Keratinocyte (primary cell): ENCODE measurements at regions not wholly inside any gene's neighbourhood (a gene's known extent, or its start where the extent isn't known, plus 50 kb on each side); places are given as distances from the start of the nearest gene placed in this dataset.

ENCODE experiments used
- DNase-seq: peaks from one replicate; pipeline ENCODE4 v3.0.0-alpha.2; 2011; ENCODE audit warnings: low read depth, missing footprints, low spot score
- FAIRE-seq: peaks from 2 replicates; lab custom pipeline; 2011; peaks lifted over from hg19 to GRCh38; lab: Jason Lieb, UNC
- H2AFZ ChIP-seq: 2 replicates; pipeline ENCODE4 v1.6.0; 2012; ENCODE audit warnings: low read length, control low read depth, inconsistent platforms; ENCODE audit not compliant: control insufficient read depth
- H3K27ac ChIP-seq: 2 replicates; pipeline ENCODE4 v1.5.1; 2011; ENCODE audit warnings: low read length; ENCODE audit not compliant: control insufficient read depth, insufficient read depth
- H3K27me3 ChIP-seq: 3 replicates; pipeline ENCODE4 v1.6.0; 2011; ENCODE audit warnings: low read length; ENCODE audit not compliant: control insufficient read depth, insufficient read depth; ENCODE audit errors: extremely low read depth
- H3K36me3 ChIP-seq, 2 experiments: 2 replicates in 1 of 2; 3 replicates in 1 of 2; pipeline ENCODE4 v1.5.1; 2011; ENCODE audit warnings: low read length in 2 of 2, mild to moderate bottlenecking in 1 of 2; ENCODE audit not compliant: control insufficient read depth in 2 of 2, insufficient read depth in 2 of 2; ENCODE audit errors: extremely low read depth in 1 of 2
- H3K4me1 ChIP-seq: 3 replicates; pipeline ENCODE4 v1.5.1; 2011; ENCODE audit warnings: low read length; ENCODE audit not compliant: control insufficient read depth, insufficient read depth; ENCODE audit errors: extremely low read depth
- H3K4me2 ChIP-seq: 3 replicates; pipeline ENCODE4 v1.6.0; 2011; ENCODE audit warnings: low read depth, low read length; ENCODE audit not compliant: control insufficient read depth, insufficient read depth; ENCODE audit errors: extremely low read depth
- H3K4me3 ChIP-seq, 3 experiments: fragments of 200-600 bp in 1 of 3; sonication (generic) in 1 of 3; 2 replicates in 2 of 3; 3 replicates in 1 of 3; pipeline ENCODE4 v1.5.1; 2011 to 2016; ENCODE audit warnings: low read length in 3 of 3, mild to moderate bottlenecking in 3 of 3, control low read depth in 2 of 3, inconsistent platforms in 1 of 3, low read depth in 1 of 3, mixed read lengths in 1 of 3, mixed run types in 1 of 3, moderate library complexity in 1 of 3; ENCODE audit not compliant: control insufficient read depth in 2 of 3, insufficient read depth in 2 of 3; ENCODE audit errors: extremely low read depth in 1 of 3
- H3K79me2 ChIP-seq: 2 replicates; pipeline ENCODE4 v1.6.0; 2012; ENCODE audit warnings: low read length; ENCODE audit not compliant: control insufficient read depth, insufficient read depth
- H3K9ac ChIP-seq: 3 replicates; pipeline ENCODE4 v1.6.0; 2011; ENCODE audit warnings: low read length; ENCODE audit not compliant: control insufficient read depth, insufficient read depth; ENCODE audit errors: extremely low read depth
- H3K9me1 ChIP-seq: 3 replicates; pipeline ENCODE4 v1.6.0; 2011; ENCODE audit warnings: low read length; ENCODE audit not compliant: control insufficient read depth, insufficient read depth; ENCODE audit errors: extremely low read depth
- H3K9me3 ChIP-seq: 2 replicates; pipeline ENCODE4 v1.5.1; 2012; ENCODE audit warnings: low read depth, low read length; ENCODE audit not compliant: control insufficient read depth
- H4K20me1 ChIP-seq: 3 replicates; pipeline ENCODE4 v1.6.0; 2011; ENCODE audit warnings: low read length; ENCODE audit not compliant: control insufficient read depth, insufficient read depth; ENCODE audit errors: extremely low read depth
- CTCF ChIP-seq, 3 experiments: IDR thresholded peaks in 1 of 3; conservative IDR thresholded peaks in 1 of 3; optimal IDR thresholded peaks in 1 of 3; 2 replicates in 2 of 3; 3 replicates in 1 of 3; pipeline versions ENCODE3 to v1.5.1; 2011; ENCODE audit warnings: low read length in 3 of 3, mild to moderate bottlenecking in 3 of 3, moderate library complexity in 2 of 3, control low read depth in 1 of 3, inconsistent platforms in 1 of 3; ENCODE audit not compliant: insufficient read depth in 2 of 3; ENCODE audit errors: extremely low read depth in 1 of 3
- EZH2 ChIP-seq: IDR thresholded peaks from one replicate; pipeline ENCODE4 v1.6.1; 2012; ENCODE audit warnings: inconsistent platforms, mild to moderate bottlenecking, low read length, moderate library complexity
- dilution Hi-C: fragments of 300-500 bp; cut with MboI; formaldehyde crosslinking; loops from one replicate; pipeline ENCODE4 v1.7.0; 2020; ENCODE audit warnings: low sequenced_read_pairs; ENCODE audit not compliant: extremely low pct_ligation_motif_present

- no peaks in the 10 kb centered on the region for H3K9me1 ChIP-seq
- H3K9me3 ChIP-seq, result no peaks in the 10 kb centered on the region
- no peaks in the 10 kb centered on the region for H3K27me3 ChIP-seq
- no peak overlapping the region for H2AFZ ChIP-seq
- dilution Hi-C loops, result no loop called here
- no peak overlapping the region for H3K4me2 ChIP-seq
- H3K36me3 ChIP-seq, result no peaks in the 10 kb centered on the region
- no peak overlapping the region for H3K4me3 ChIP-seq
- FAIRE-seq (no peak), DNase-seq (no peak)
- no peaks in the 10 kb centered on the region for H4K20me1 ChIP-seq
- H3K9ac ChIP-seq, result no peak overlapping the region
- H3K27ac ChIP-seq, result no peak overlapping the region
- H3K79me2 ChIP-seq, result no peaks in the 10 kb centered on the region
- H3K4me1 ChIP-seq, result no peaks in the 10 kb centered on the region
- no peak for TF ChIP-seq CTCF (optimal IDR thresholded peaks at IDR 0.05 in 1 of 3, IDR thresholded peaks at IDR 0.05 in 1 of 3, conservative IDR thresholded peaks at IDR 0.05 in 1 of 3; ENCODE audit: extremely low read depth in 1 of 3, insufficient read depth in 2 of 3, low read length in 3 of 3)
- no peak for TF ChIP-seq EZH2
Observed at GRCh38 chr2:138190999-138191398, 226.7 kb downstream of the HNMT start.

- Histone ChIP-seq H3K4me1 (no peaks in the 10 kb centered on the region), H2AFZ (no peak overlapping the region), H3K79me2 (no peaks in the 10 kb centered on the region), H3K27me3 (no peaks in the 10 kb centered on the region), H3K4me2 (no peak overlapping the region), H3K9me1 (no peaks in the 10 kb centered on the region), H3K9me3 (no peaks in the 10 kb centered on the region), H3K4me3 (no peak overlapping the region), H4K20me1 (no peaks in the 10 kb centered on the region), H3K9ac (no peak overlapping the region), H3K27ac (no peak overlapping the region), H3K36me3 (no peaks in the 10 kb centered on the region)
- dilution Hi-C loops, result no loop called here
- no peak for DNase-seq
- FAIRE-seq, result no peak
- no peak for TF ChIP-seq EZH2
- no peak for TF ChIP-seq CTCF (optimal IDR thresholded peaks at IDR 0.05 in 1 of 3, IDR thresholded peaks at IDR 0.05 in 1 of 3, conservative IDR thresholded peaks at IDR 0.05 in 1 of 3; ENCODE audit: extremely low read depth in 1 of 3, insufficient read depth in 2 of 3, low read length in 3 of 3)
Observed at GRCh38 chr2:138193416-138194213, 229.3 kb downstream of the HNMT start.
